PC-3 (cell line): ENCODE measurements at regions not wholly inside any gene's neighbourhood (a gene's known extent, or its start where the extent isn't known, plus 50 kb on each side); places are given as distances from the start of the nearest gene placed in this dataset.

ENCODE experiments used
- EZH2 ChIP-seq: fragments of 300-600 bp; sonication (generic); IDR thresholded peaks from one replicate; pipeline ENCODE4 v1.6.1; 2017; ENCODE audit warnings: antibody characterized with exemption, mild to moderate bottlenecking, low read length; ENCODE audit not compliant: unreplicated experiment
- EZH2phosphoT487 ChIP-seq: fragments of 300-600 bp; sonication (generic); IDR thresholded peaks from 2 replicates; pipeline ENCODE4 v1.6.1; 2018; ENCODE audit warnings: mild to moderate bottlenecking, antibody characterized with exemption, low read length, borderline replicate concordance
- TF ChIP-seq, protein P1 (sequence below): fragments of 300-600 bp; sonication (generic); conservative IDR thresholded peaks from 2 replicates; pipeline ENCODE4 v1.5.1; 2017; ENCODE audit warnings: antibody characterized with exemption, low read depth, mild to moderate bottlenecking, low read length

DNA sequence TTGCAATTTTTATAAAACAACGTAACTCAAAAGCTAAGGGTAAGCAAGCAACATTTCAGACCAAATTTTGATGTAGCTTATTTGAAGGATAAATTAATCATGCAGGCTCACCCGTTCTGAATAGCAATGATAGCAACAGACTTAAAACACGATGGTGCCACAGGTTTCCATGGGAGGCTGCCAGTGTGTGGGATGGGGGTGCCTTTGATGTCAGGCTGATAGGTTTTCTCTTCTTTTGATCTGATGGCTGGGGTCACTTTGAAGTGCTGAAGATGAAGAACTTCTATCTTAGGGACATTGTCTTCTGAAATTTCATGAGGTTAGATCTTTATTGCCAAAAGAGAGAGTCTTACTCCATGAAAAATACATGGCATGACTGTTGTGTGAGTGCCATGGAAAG is 206.8 kb downstream of the LPIN1 start:
- TF ChIP-seq EZH2: no peak
- TF ChIP-seq, protein P1, sequence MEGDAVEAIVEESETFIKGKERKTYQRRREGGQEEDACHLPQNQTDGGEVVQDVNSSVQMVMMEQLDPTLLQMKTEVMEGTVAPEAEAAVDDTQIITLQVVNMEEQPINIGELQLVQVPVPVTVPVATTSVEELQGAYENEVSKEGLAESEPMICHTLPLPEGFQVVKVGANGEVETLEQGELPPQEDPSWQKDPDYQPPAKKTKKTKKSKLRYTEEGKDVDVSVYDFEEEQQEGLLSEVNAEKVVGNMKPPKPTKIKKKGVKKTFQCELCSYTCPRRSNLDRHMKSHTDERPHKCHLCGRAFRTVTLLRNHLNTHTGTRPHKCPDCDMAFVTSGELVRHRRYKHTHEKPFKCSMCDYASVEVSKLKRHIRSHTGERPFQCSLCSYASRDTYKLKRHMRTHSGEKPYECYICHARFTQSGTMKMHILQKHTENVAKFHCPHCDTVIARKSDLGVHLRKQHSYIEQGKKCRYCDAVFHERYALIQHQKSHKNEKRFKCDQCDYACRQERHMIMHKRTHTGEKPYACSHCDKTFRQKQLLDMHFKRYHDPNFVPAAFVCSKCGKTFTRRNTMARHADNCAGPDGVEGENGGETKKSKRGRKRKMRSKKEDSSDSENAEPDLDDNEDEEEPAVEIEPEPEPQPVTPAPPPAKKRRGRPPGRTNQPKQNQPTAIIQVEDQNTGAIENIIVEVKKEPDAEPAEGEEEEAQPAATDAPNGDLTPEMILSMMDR: no peak
- TF ChIP-seq EZH2phosphoT487: no peak
